ENCODE measurements at regions not wholly inside any gene's neighbourhood (a gene's known extent, or its start where the extent isn't known, plus 50 kb on each side); places are given as distances from the start of the nearest gene placed in this dataset.

- H3K36me3 Mint-ChIP-seq (ENCODE audit: insufficient read depth, unreplicated experiment), result no peaks in the 10 kb centered on the region
- intact Hi-C loops (cut with micrococcal nuclease), result no loop called here
- peaks cover 31% of the 10 kb centered on the region for H3K9me3 Mint-ChIP-seq (ENCODE audit: unreplicated experiment)
- TF ChIP-seq CTCF (IDR thresholded peaks at IDR 0.05; ENCODE audit: unreplicated experiment), result no peak
- no peak for DNase-seq (ENCODE audit: unreplicated experiment)
- H3K4me3 Mint-ChIP-seq (ENCODE audit: unreplicated experiment), result no peak overlapping the region
- BruUV-seq (replicated peaks), result no TSS peak
- CTCF ChIA-PET, result interaction anchor here (1.4 to 1.5 kb wide), 2 partner anchors 14 to 28 kb away, joined by 4 read pairs; no protein-coding TSS in a partner anchor
- POLR2A ChIA-PET, result no interaction called here
- H3K27me3 Mint-ChIP-seq (ENCODE audit: insufficient read depth, unreplicated experiment), result no peaks in the 10 kb centered on the region
- H3K4me1 Mint-ChIP-seq (ENCODE audit: insufficient read depth, unreplicated experiment), result no peaks in the 10 kb centered on the region
- H3K27ac Mint-ChIP-seq (ENCODE audit: low read depth, unreplicated experiment), result no peak overlapping the region
These were observed 310.1 kb downstream of the OLFM4 start for GRCh38 chr13:53338760-53339159.

- no peaks in the 10 kb centered on the region for H3K4me1 Mint-ChIP-seq (ENCODE audit: insufficient read depth, unreplicated experiment)
- H3K27ac Mint-ChIP-seq (ENCODE audit: low read depth, unreplicated experiment), result no peak overlapping the region
- no TSS peak for BruUV-seq (replicated peaks)
These were observed 312.0 kb downstream of the OLFM4 start for GRCh38 chr13:53340505-53341143.

GRCh38 chr13:53341144-53341510 is 312.5 kb downstream of the OLFM4 start:
- no peaks in the 10 kb centered on the region for H3K36me3 Mint-ChIP-seq (ENCODE audit: insufficient read depth, unreplicated experiment)
- no peak for TF ChIP-seq CTCF (IDR thresholded peaks at IDR 0.05; ENCODE audit: unreplicated experiment)
- no peak overlapping the region for H3K27ac Mint-ChIP-seq (ENCODE audit: low read depth, unreplicated experiment)
- H3K27me3 Mint-ChIP-seq (ENCODE audit: insufficient read depth, unreplicated experiment), result no peaks in the 10 kb centered on the region
- no peak for DNase-seq (ENCODE audit: unreplicated experiment)
- peaks cover 19% of the 10 kb centered on the region for H3K9me3 Mint-ChIP-seq (ENCODE audit: unreplicated experiment)
- no peak overlapping the region for H3K4me3 Mint-ChIP-seq (ENCODE audit: unreplicated experiment)
- no peaks in the 10 kb centered on the region for H3K4me1 Mint-ChIP-seq (ENCODE audit: insufficient read depth, unreplicated experiment)
- intact Hi-C loops (cut with micrococcal nuclease), result no loop called here
- POLR2A ChIA-PET, result no interaction called here
- CTCF ChIA-PET, result no interaction called here
- no TSS peak for BruUV-seq (replicated peaks)

More at GRCh38 chr13:53340505-53341143, 312.0 kb downstream of the OLFM4 start:
- ChIA-PET POLR2A (no interaction called here), CTCF (interaction anchor here (0.7 kb wide), 1 partner anchor 1076 kb away, joined by 3 read pairs; no protein-coding TSS in a partner anchor)
- no peak for DNase-seq (ENCODE audit: unreplicated experiment)
- Mint-ChIP-seq H3K9me3 (ENCODE audit: unreplicated experiment) (peaks cover 19% of the 10 kb centered on the region), H3K27me3 (ENCODE audit: insufficient read depth, unreplicated experiment) (no peaks in the 10 kb centered on the region), H3K4me3 (ENCODE audit: unreplicated experiment) (no peak overlapping the region), H3K36me3 (ENCODE audit: insufficient read depth, unreplicated experiment) (no peaks in the 10 kb centered on the region)
- no peak for TF ChIP-seq CTCF (IDR thresholded peaks at IDR 0.05; ENCODE audit: unreplicated experiment)
- intact Hi-C loops (cut with micrococcal nuclease), result no loop called here

GRCh38 chr13:53342623-53343360 is 314.2 kb downstream of the OLFM4 start:
- DNase-seq (ENCODE audit: unreplicated experiment), result no peak
- BruUV-seq (replicated peaks), result no TSS peak
- no peak overlapping the region for H3K4me3 Mint-ChIP-seq (ENCODE audit: unreplicated experiment)

More at GRCh38 chr13:53342623-53343360, 314.2 kb downstream of the OLFM4 start:
- H3K27ac Mint-ChIP-seq (ENCODE audit: low read depth, unreplicated experiment), result no peak overlapping the region
- POLR2A ChIA-PET, result no interaction called here
- CTCF ChIA-PET, result no interaction called here
- no peak for TF ChIP-seq CTCF (IDR thresholded peaks at IDR 0.05; ENCODE audit: unreplicated experiment)
- intact Hi-C loops (cut with micrococcal nuclease), result no loop called here
- H3K36me3 Mint-ChIP-seq (ENCODE audit: insufficient read depth, unreplicated experiment), result no peaks in the 10 kb centered on the region
- H3K4me1 Mint-ChIP-seq (ENCODE audit: insufficient read depth, unreplicated experiment), result no peaks in the 10 kb centered on the region
- H3K9me3 Mint-ChIP-seq (ENCODE audit: unreplicated experiment), result peaks cover 19% of the 10 kb centered on the region
- no peaks in the 10 kb centered on the region for H3K27me3 Mint-ChIP-seq (ENCODE audit: insufficient read depth, unreplicated experiment)

Data from MCF 10A (cell line).